ENCODE measurements at regions not wholly inside any gene's neighbourhood (a gene's known extent, or its start where the extent isn't known, plus 50 kb on each side); places are given as distances from the start of the nearest gene placed in this dataset.

DNA sequence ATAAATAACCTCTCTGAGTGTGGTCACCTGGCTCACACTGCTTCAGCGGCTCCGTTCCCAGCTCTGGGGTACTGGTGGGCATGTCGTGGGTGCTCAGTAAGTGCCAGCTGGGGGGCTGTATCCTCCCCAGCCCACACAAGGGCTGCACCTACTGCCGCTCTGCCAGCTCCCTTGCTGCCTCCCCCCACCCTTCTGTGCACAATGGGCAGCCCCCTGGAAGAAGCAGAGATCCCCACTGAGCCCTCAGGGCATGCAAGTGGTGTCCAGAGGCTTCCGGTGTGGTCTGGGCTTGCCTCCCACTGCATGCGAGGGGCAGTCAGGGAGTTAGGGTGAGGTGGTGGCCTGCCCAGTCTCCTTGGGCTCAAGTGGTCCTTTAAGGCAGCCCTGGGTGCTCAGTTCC lies 58.3 kb upstream of the TRPM1 start:
- Mint-ChIP-seq H3K27me3 (ENCODE audit: low read depth in 2 of 2) (no peaks in the 10 kb centered on the region), H3K4me3 (no peak overlapping the region), H3K9me3 (no peaks in the 10 kb centered on the region), H3K36me3 (no peaks in the 10 kb centered on the region), H3K27ac (no peak overlapping the region), H3K4me1 (peaks cover 25 to 26% of the 10 kb centered on the region in 2 donors)
- no peaks in the 10 kb centered on the region for H3K9me3 ChIP-seq (ENCODE audit: control insufficient read depth, insufficient read depth, low read length)
- H3K4me3 ChIP-seq (ENCODE audit: low read length): no peak overlapping the region
- intact Hi-C loops (cut with micrococcal nuclease): no loop called here
- ATAC-seq (no peak), DNase-seq (no peak)
- no peaks in the 10 kb centered on the region for H3K27me3 ChIP-seq (ENCODE audit: control insufficient read depth, insufficient read depth, low read length)
- WGBS (ENCODE audit: insufficient coverage): 92% methylated on average over 6 of the region's 6 CpGs
- no peak overlapping the region for H3K27ac ChIP-seq (ENCODE audit: low read length)
- TF ChIP-seq, protein P1, sequence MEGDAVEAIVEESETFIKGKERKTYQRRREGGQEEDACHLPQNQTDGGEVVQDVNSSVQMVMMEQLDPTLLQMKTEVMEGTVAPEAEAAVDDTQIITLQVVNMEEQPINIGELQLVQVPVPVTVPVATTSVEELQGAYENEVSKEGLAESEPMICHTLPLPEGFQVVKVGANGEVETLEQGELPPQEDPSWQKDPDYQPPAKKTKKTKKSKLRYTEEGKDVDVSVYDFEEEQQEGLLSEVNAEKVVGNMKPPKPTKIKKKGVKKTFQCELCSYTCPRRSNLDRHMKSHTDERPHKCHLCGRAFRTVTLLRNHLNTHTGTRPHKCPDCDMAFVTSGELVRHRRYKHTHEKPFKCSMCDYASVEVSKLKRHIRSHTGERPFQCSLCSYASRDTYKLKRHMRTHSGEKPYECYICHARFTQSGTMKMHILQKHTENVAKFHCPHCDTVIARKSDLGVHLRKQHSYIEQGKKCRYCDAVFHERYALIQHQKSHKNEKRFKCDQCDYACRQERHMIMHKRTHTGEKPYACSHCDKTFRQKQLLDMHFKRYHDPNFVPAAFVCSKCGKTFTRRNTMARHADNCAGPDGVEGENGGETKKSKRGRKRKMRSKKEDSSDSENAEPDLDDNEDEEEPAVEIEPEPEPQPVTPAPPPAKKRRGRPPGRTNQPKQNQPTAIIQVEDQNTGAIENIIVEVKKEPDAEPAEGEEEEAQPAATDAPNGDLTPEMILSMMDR (IDR thresholded peaks at IDR 0.05): no peak
- no peaks in the 10 kb centered on the region for H3K4me1 ChIP-seq (ENCODE audit: control insufficient read depth, insufficient read depth, low read length)
- H3K36me3 ChIP-seq (ENCODE audit: control insufficient read depth, insufficient read depth, low read length): no peaks in the 10 kb centered on the region

DNA sequence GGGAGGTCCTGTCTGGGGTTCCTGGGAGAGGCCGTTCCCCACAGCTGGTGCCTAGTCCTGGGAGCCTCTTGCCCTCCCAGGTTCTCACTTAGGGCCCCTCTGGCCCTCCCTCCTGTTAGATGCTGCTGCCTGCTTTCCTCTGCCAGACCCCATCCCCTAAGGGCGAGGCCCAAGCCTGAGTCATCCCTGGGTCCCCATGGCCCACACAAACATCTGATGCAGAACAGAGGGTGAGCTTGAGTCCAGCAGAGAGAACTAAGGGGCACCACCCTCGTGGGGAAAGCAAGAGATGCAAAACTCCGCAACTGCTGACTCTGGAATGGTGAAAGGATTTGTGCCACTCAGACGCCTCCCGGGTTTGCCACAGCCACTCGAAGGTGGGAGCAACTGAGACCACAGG lies 58.8 kb upstream of the TRPM1 start:
- ATAC-seq (no peak), DNase-seq (no peak)
- H3K36me3 ChIP-seq (ENCODE audit: control insufficient read depth, insufficient read depth, low read length): no peaks in the 10 kb centered on the region
- H3K27me3 ChIP-seq (ENCODE audit: control insufficient read depth, insufficient read depth, low read length): no peaks in the 10 kb centered on the region
- Mint-ChIP-seq H3K9me3 (no peaks in the 10 kb centered on the region), H3K36me3 (no peaks in the 10 kb centered on the region), H3K4me1 (peaks cover 25 to 26% of the 10 kb centered on the region in 2 donors), H3K27me3 (ENCODE audit: low read depth in 2 of 2) (no peaks in the 10 kb centered on the region), H3K27ac (no peak overlapping the region), H3K4me3 (no peak overlapping the region)
- TF ChIP-seq, protein P1 (IDR thresholded peaks at IDR 0.05): no peak
- no peak overlapping the region for H3K27ac ChIP-seq (ENCODE audit: low read length)
- no peaks in the 10 kb centered on the region for H3K9me3 ChIP-seq (ENCODE audit: control insufficient read depth, insufficient read depth, low read length)
- no peak overlapping the region for H3K4me3 ChIP-seq (ENCODE audit: low read length)
- H3K4me1 ChIP-seq (ENCODE audit: control insufficient read depth, insufficient read depth, low read length): no peaks in the 10 kb centered on the region
- intact Hi-C loops (cut with micrococcal nuclease): no loop called here
- 82% methylated on average over 7 of the region's 7 CpGs for WGBS (ENCODE audit: insufficient coverage)

DNA sequence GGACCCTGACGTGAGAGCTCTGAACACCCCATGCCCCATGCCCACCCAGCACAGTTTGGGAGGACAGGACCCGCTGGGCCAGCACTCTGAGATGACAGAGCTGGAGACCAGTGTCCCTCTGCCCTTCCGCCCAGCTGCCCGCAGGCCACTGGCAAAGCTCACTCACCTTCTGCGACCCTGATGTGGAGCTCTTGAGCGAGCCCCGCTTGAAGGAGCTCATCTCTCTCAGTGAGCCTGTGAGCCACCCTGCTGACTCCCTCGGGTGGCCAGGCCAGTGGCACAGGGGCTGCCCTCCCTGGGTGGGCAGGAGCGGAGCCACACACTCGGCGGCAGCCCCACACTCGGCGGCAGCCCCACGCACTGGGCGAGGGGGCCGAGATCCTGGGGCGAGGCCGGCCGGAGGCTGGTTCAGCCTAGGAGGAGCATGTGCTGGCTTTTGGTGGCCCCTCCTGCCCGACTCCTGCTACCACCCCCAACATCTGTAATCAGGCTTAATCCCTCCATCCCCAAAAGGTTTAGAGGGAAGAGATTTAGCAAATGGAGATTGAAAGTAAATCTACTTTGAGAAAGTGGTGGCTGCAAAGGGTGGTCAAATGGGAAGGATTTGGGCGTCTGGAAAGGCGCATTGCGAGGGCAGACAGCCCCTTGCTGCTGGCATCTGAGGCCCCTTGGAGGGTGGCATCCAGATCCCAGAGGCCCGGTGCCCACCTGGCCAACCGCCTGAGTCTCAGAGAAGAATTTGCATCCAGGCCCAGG lies 59.4 kb upstream of the TRPM1 start:
- H3K27ac ChIP-seq (ENCODE audit: low read length): no peak overlapping the region
- Mint-ChIP-seq H3K4me1 (peaks cover 25 to 26% of the 10 kb centered on the region in 2 donors), H3K4me3 (no peak overlapping the region), H3K9me3 (no peaks in the 10 kb centered on the region), H3K27ac (no peak overlapping the region), H3K27me3 (ENCODE audit: low read depth in 2 of 2) (no peaks in the 10 kb centered on the region), H3K36me3 (no peaks in the 10 kb centered on the region)
- DNase-seq (no peak), ATAC-seq (no peak)
- no peaks in the 10 kb centered on the region for H3K36me3 ChIP-seq (ENCODE audit: control insufficient read depth, insufficient read depth, low read length)
- intact Hi-C loops (cut with micrococcal nuclease): no loop called here
- no peaks in the 10 kb centered on the region for H3K4me1 ChIP-seq (ENCODE audit: control insufficient read depth, insufficient read depth, low read length)
- no peaks in the 10 kb centered on the region for H3K9me3 ChIP-seq (ENCODE audit: control insufficient read depth, insufficient read depth, low read length)
- no peaks in the 10 kb centered on the region for H3K27me3 ChIP-seq (ENCODE audit: control insufficient read depth, insufficient read depth, low read length)
- TF ChIP-seq, protein P1 (IDR thresholded peaks at IDR 0.05): no peak
- H3K4me3 ChIP-seq (ENCODE audit: low read length): no peak overlapping the region
- 96% methylated on average over 24 of the region's 25 CpGs for WGBS (ENCODE audit: insufficient coverage)

DNA sequence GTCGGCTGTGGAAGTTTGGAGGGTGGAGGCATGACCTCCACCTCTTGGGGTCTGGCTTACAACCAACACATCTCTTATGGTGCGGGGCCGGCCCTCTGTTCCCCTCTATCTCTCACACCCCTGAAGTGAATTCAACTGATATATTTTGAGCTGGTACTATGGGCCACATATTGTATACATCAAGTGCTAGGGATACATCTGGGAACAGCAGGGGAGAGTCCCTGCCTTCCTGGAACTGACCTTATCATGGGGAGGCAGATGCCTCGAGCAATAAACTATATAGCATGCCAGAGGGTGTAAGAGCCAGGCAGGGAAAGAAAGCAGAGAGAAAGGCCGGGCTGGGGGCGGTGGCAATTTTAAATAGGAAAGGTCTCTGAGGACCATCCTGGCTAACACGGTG lies 60.4 kb upstream of the TRPM1 start:
- intact Hi-C loops (cut with micrococcal nuclease): no loop called here
- no peaks in the 10 kb centered on the region for H3K36me3 ChIP-seq (ENCODE audit: control insufficient read depth, insufficient read depth, low read length)

More for the DNA sequence above, 60.4 kb upstream of the TRPM1 start:
- Mint-ChIP-seq H3K27ac (peak overlapping the region in 1 of 2 donors; percentile 11), H3K36me3 (no peaks in the 10 kb centered on the region), H3K9me3 (no peaks in the 10 kb centered on the region), H3K27me3 (ENCODE audit: low read depth in 2 of 2) (no peaks in the 10 kb centered on the region), H3K4me1 (peaks cover 29% of the 10 kb centered on the region in 2 donors), H3K4me3 (no peak overlapping the region)
- Histone ChIP-seq H3K27me3 (ENCODE audit: control insufficient read depth, insufficient read depth, low read length) (no peaks in the 10 kb centered on the region), H3K4me3 (ENCODE audit: low read length) (no peak overlapping the region), H3K27ac (ENCODE audit: low read length) (no peak overlapping the region), H3K4me1 (ENCODE audit: control insufficient read depth, insufficient read depth, low read length) (peaks cover 3% of the 10 kb centered on the region), H3K9me3 (ENCODE audit: control insufficient read depth, insufficient read depth, low read length) (no peaks in the 10 kb centered on the region)
- ATAC-seq: no peak
- TF ChIP-seq, protein P1 (IDR thresholded peaks at IDR 0.05): no peak
- 89% methylated on average over 4 of the region's 7 CpGs for WGBS (ENCODE audit: insufficient coverage)
- no peak for DNase-seq

Data from natural killer cell (primary cell).